ENCODE measurements at regions not wholly inside any gene's neighbourhood (a gene's known extent, or its start where the extent isn't known, plus 50 kb on each side); places are given as distances from the start of the nearest gene placed in this dataset.
"Not testable (repeated sequence)": the region's sequence is repeated elsewhere in the genome, so short reads cannot be mapped to it uniquely, and the experiment has no call there.

DNA sequence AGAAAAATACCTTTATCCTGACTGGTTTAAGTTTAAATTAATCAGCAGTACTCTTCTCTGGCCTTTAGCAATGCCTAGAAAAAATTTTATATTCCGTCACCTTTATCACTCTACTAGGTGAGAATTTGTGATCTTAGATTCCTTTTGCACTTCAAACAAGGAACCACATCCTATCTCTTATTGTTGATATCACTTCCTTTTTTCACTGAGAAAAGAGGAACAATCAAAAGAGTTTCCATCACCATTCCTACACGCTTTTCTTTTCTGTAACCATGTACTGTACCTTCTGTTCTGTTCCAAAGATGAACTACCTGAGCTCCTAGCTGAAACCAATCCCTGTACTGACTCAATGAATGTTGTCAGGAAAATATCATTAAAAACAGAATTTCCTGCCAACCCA, 1379.0 kb upstream of the MIR17HG start:
- no peak for DNase-seq (ENCODE audit: low read depth in 4 of 4, low spot score in 3 of 4)

DNA sequence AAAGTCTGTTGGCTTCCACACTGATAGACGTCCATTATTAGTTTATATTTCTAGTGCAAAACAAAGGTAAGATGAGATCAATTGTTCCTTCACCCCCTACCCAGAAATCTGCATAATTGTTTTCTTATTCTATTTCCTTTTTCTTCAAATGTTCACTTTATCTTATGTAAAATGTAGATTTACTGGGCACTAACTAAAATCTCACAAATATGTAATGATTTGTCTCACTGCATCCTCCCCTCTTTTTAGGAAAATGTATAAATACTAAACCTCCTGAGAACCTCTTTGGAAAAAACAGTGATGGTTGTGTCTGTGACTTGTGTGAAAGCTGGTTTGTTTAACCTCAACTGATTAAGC, 1377.2 kb upstream of the MIR17HG start:
- DNase-seq (ENCODE audit: low read depth in 4 of 4, low spot score in 3 of 4) = no peak

DNA sequence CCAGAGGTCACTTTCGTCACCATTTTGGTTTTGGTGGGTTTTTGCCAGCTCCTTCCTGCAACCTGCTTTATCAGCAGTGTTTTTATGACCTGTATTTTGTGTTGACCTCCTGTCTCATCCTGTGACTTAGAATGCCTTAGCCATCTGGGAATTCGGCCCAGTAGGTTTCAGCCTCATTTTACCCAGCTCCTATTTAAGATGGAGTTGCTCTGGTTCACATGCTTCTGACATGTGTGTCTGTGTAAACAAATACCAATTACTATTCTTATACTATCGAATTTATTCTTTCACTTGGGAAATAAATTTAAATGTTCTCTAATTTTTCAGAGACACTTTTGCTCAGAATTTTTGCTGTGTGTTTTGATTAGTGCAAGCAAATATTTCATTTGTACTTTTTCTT, 1370.3 kb upstream of the MIR17HG start:
- DNase-seq (ENCODE audit: low read depth in 4 of 4, low spot score in 3 of 4) = no peak

DNA sequence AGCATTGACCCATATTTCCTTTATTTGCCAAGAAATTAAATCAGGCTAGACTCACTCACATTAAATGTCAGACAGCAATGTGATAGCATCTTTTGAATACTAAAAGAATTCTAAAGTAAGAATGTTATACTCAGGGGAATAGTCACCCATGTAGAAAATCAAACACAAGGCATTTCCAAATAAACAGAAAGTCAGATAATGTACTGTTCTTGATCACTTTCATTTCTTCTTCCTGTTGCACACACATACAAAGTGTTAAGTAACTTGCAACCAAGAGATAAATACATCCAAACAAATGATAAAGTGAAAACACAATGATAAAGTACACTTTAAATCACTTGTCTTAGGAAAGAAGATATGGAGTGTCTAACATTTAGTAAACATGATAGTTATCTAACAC, 1366.6 kb upstream of the MIR17HG start:
- DNase-seq (ENCODE audit: low read depth in 4 of 4, low spot score in 3 of 4) = no peak

DNA sequence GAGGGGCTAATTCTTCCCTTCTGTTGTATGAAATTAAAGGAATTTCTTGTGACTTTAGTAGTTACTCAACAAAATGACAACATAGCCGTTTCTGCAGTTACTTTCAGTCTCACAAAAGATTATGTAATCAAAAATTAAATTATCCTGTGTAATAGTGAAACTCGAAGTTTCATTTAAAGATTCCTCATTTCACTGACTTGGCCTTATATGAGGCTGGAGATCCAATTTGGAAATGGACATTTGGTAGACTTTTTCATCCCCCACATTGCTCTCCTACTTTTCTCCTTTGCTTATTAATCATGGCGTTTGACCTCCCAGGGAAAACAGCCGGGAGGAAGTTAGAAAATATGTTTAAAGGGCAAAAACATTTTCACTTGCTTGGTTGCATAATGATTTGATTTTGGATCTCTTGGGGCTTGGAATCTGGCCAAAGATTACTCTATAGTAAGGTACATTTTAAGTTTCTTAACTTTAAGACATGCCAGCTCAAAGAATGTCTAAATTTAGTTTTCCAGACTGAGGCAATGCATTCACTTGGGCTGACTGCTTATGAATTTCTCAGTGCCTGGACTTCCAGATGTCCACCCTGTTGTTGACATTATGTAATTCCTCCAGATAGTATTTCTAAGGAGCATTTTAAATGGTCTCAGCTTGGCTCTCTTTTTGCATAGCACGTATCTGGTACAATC, 1364.9 kb upstream of the MIR17HG start:
- no peak for DNase-seq (ENCODE audit: low read depth in 4 of 4, low spot score in 3 of 4)

DNA sequence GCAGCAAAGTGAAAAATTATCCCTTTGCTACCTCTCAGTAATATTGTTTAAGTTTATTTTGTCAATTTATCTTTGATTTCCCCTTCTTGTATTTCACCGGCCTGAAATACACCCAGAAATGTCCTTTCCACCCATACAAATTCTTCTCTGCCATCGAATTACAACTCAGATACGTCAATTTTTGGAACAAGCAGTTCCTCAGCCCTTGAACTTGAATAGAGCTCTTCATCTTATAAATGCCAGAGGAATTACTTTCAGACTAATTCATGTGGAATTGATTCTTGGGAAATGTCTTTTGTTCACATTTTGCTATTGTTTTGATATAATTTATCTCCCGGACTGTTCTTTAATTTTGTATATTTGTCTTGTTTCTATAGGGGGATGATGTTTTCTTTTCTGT, 1359.3 kb upstream of the MIR17HG start:
- no peak for DNase-seq (ENCODE audit: low read depth in 4 of 4, low spot score in 3 of 4)

DNA sequence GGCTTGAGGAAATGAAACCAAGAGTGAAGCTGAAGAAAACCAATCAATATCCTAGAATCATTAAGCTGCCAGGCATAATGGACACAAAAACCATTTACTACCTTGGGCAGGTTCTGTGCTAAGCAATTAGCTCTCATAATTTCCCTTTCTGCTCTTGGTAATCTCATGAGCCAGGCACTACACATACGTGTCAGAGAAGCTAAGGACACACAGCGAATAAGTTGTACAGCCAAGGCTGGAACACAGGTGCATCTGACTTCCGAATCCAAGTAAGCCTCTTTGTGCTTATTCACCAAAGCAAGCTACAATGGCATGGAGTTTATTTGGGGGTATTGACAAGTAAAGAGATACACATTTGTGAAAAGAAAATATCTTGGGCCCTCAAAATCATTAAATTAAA, 1343.9 kb upstream of the MIR17HG start:
- DNase-seq (ENCODE audit: low read depth in 4 of 4, low spot score in 3 of 4) = no peak

DNA sequence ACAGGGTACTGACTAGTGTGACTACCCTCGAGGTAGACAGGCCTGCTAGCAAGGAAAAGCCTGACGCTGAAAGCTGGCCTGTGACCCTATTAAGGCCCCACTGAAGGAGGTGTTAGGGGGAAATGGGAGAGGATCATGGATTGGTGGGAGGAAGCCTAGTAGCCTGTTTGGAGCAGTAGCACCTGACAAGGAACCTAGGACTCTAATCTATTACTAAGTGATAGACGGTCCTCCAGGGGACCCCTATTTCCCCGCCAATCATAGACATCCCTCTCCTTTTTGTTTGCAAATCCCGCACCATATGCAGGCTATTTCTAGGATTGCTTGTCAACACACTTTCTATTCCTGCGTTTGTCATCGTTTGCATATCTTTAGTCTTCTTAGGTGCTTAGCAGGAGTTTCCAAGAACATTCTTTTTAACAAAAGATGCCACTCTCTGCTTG, 1338.8 kb upstream of the MIR17HG start:
- DNase-seq (ENCODE audit: low read depth in 4 of 4, low spot score in 3 of 4) = no peak

DNA sequence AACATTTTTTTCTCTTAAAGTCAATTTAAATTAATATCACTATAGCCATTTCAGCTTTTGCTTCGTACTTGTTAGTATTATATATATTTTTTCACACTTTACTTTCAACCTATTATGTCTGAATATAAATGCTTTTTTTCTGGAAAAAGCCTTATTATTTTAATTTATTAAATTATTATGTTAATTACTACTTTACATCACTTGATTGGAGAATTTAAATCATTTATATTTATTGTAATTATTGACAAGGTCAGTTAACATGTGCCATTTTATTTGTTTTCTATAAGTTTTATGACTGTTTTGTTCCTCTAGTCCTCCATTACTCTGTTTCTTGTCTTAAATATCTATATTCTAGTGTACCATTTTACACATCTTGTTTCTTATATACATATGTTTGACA, 1333.4 kb upstream of the MIR17HG start:
- no peak for DNase-seq (ENCODE audit: low read depth in 4 of 4, low spot score in 3 of 4)

DNA sequence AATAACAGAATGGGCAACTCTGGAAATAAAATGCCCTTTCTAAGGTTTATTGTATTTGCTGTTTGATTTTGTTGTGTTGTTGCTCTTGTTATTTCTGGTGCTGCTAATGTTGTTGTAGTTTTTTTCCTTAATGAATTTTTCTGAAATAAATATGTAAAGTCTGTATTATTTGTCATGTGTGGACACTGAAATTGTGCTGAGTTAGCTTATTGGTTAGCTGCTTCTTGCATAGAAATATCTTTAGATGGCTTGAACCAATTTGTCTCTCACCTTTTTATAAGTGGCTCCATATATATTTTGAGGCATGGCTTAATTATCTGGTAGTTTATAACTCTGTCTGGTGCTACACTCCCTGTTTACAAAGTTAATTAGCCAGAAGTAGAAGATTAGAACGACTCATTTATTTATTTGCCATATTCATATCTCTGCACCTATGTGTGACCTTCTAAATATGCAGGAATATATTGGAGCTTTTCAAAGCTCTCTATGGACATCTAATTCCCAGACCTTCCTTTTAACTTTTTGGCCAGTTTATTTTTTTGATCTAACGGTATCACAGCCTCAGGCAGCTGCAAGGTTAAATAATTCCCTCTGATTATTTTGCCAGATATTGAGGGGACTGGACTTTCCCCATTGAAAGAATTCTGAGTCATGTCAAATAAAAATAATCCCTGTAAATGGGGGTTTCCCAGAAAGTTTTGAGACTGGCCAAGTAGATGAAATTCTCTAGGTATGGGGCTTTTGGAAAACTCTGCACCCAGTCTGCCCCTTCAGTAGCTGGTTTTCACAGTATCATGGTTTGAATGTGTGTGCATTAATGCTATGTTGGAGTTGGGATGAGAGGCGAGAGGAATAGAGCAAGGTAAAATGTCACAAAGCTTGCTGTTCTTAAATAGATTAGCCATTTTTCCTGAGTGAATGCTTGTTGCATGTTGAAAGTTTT, 1331.7 kb upstream of the MIR17HG start:
- DNase-seq (ENCODE audit: low read depth in 4 of 4, low spot score in 3 of 4) = no peak

DNA sequence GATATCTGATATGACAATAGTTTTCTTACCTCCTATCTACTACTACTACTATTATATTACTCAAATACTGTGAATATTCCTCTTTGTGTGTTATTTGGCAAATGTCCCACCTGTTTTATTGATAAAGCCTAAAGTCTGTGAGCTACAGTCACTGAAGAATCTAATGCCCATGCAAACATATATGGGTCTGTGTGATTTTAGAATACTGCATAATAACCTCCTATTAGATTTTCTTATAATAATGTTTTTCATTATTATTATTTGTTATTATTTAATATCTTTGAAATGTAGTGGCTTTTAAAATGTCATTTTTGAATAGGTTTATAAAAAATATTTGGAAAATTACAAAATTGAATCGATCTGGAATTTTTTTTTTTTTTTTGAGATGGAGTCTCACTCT, 1330.8 kb upstream of the MIR17HG start:
- no peak for DNase-seq (ENCODE audit: low read depth in 4 of 4, low spot score in 3 of 4)

DNA sequence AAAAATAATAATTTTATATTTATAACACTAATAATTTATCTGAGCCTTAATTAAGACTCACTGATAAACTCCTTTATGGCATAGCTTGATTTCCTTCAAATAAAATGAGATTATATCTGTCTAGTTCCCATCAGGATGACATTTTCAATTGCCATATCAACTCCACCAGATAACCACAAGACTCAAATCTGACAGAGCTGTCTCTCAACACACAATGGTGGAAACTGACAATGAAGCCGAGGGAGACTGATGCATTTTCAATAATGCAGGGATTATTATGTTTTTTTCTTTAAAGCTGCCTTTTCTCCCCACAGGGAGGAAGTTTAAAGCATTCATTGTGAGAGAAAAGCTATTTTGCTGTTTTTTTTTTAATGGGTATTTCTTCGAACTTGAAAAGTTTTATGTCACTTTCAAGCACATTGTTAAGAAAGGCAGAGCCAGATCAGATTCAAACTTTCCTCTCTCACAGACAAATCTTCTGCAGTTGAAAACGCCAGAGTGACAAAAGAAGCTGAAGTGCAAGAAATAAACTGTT, 1326.9 kb upstream of the MIR17HG start:
- no peak for DNase-seq (ENCODE audit: low read depth in 4 of 4, low spot score in 3 of 4)

DNA sequence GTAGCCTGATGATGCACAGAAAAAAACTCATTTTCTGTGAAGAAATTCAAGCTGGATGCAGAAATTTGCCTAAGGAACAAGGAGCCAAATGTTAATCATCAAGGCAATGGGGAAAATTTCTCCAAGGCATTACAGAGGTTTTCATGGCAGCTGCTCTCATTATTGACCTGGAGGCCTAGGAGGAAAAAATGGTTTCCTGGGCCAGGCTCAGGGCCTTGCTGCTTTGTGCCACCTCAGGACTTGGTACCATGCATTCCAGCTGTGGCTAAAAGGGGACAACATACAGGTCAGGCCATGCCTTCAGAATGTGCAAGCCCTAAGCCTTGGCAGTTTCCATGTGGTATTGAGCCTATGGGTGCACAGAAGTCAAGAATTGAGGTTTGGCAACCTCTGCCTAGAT, 1320.1 kb upstream of the MIR17HG start:
- DNase-seq (ENCODE audit: low read depth in 4 of 4, low spot score in 3 of 4) = no peak

DNA sequence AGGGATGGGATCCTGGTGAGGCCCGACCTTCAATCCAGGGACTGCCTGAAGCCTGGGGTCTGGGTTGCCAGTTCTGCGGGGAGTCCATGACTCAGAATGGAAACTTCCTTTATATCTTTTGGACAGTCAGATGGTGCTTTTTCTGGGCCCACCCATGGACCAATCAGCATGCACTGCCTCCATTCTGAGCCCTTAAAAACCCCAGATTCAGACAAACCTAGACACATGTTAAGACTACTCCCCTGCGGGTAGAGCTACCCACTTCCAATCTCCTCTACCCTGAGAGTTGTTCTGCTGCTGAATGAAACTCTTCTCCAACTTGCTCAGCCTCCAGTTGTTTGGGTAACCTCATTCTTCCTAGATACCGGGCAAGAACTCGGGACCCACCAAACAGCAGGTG, 1315.2 kb upstream of the MIR17HG start:
- DNase-seq (ENCODE audit: low read depth in 4 of 4, low spot score in 3 of 4) = no peak

DNA sequence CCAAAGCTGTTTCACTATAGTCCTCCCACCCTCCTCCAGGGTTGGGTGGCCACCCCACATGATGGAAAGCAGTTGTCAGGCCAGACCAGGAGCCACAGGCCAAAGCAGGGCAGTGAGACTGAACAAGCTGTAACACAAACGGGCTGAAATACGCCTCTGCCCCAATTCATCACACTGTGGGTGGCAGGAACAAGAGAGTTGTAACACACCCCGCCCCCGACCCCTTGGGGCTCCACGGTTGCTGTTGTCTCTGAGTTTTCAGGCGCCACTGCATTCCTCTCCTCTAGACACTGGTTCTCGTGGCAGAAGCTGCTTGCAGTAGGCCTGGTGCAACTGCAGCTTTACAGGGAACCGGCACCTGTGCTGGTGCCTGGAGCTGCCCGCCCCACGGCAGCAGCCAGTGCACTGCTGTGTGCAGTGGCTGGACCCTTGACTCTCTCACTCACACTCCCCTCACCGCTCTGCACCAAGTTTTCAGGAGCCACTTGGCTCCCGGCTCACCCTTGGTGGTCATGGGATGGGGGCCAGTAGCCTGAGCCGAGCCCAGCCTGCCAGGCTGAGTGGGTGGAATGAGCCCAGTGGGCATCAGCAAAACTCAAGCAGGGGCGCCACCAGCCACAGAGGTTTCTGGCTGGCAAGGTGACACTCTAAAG, 1314.5 kb upstream of the MIR17HG start:
- no peak for DNase-seq (ENCODE audit: low read depth in 4 of 4, low spot score in 3 of 4)

DNA sequence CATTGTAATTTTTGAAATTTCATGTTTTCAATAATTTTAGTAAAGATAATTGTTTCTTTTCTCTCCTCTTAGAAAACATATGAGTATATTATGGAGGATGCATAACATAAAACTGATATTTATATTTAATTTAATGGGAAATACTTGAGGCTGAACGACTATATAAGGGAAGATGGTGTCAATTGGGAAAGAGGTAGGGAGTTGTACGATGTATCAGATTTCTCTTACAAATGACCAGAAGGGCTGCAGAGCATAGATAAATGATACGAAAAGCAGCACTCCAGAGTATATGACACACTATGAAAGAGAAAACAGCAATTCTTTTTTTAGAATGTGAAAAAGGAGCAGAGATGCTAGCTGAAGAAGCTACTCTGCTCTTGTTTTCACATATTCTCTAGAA, 1308.0 kb upstream of the MIR17HG start:
- no peak for DNase-seq (ENCODE audit: low read depth in 4 of 4, low spot score in 3 of 4)

DNA sequence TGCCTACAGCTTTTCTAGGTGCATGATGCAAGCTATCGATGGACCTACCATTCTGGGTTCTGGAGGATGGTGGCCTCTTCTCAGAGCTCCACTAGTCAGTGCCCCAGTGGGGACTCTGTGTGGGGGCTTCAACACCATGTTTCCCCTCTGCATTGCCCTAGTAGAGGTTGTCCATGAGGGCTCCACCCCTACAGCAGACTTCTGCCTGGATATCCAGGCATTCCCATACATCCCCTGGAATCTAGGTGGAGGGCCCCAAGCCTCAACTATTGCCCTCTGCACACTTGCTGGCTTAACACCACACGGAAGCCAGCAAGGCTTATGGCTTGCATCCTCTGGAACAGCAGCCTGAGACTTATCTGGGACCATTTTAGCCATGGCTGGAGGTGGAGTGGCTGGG, 1299.9 kb upstream of the MIR17HG start:
- DNase-seq (ENCODE audit: low read depth in 4 of 4, low spot score in 3 of 4) = no peak

DNA sequence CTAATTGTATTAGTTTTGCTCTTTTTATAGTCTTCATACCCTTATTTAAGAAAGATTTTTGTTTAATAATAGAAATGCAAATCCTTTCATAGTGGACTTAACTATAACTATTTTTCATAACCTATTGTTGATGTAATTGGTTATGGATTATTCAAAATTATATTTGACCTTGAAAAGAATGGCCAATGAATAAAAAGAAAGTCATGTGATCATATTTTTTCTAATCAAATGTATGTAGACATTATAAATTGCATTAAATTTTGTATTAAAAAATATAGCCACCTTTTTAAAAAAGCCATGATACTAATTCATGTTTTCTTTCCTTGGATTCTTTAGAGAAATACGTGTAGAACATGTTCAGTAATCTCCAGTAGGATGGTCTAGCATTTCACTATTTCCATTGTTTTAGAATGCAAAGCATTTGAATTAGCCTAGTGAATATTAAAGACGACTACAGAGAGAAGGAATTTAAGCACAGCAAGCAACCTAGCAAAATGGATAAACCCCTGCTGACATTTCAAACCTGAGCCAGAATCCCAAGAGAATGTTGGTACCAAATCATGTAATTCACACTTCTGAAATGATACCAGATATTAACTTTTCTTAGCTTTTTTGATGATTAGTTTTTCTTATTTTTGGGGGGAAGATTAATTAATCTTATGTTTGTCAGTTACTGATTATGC, 1297.4 kb upstream of the MIR17HG start:
- DNase-seq (ENCODE audit: low read depth in 4 of 4, low spot score in 3 of 4) = no peak

DNA sequence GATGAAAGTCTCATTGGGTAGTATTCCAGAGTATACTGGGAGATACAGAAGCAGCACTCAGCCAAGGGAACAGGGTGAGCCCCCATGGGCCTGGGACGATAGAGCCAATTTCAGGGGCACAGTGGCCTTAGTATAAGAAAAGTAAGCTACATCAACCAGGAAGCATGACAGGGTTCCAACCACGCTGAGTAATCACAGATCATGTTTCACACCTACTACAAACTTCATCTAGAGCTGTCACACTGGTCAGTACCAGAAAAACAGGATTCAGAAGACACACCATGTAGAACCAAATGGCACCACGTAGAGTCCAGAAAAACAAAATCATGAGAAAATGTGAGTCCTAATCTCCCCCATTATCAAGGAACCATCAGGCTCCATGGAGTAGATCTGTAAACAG, 1292.4 kb upstream of the MIR17HG start:
- no peak for DNase-seq (ENCODE audit: low read depth in 4 of 4, low spot score in 3 of 4)

DNA sequence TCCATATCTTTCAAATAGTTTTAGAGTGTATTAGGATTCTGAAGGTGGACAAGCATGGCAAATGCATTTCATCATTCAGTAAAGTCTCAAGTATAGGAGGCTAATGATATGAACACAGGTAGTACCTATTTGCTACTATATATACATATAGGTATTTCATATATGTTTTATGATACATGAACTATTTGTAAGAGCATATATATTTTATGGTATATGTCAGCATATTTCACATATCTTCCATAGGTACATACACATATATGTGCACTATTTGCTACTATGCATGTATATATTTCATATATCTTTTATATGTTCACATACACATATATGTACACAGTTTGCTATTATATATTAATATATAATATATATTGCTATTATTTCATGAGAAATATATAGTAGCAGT, 1291.7 kb upstream of the MIR17HG start:
- no peak for DNase-seq (ENCODE audit: low read depth in 4 of 4, low spot score in 3 of 4)

DNA sequence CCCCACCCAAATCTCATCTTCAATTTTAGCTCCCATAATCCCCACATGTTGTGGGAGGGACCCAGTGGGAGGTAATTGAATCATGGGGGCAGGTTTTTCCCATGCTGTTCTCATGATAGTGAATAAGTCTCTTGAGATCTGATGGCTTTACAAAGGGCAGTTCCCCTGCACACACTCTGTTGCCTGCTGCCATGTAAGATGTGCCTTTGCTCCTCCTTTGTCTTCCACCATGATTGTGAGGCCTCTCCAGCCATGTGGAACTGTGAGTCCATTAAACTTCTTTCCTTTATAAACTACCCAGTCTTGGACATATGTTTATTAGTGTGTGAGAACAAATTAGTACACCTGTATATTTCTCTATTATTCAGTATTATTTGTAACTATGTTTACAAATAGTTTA, 1283.3 kb upstream of the MIR17HG start:
- not testable (repeated sequence) for DNase-seq (ENCODE audit: low read depth in 4 of 4, low spot score in 3 of 4)
